Astrocyte (in vitro differentiated cells and primary cell): ENCODE measurements at regions not wholly inside any gene's neighbourhood (a gene's known extent, or its start where the extent isn't known, plus 50 kb on each side); places are given as distances from the start of the nearest gene placed in this dataset.

ENCODE experiments used
- CTCF ChIP-seq: IDR thresholded peaks from 2 replicates; pipeline ENCODE4 v1.5.1; 2011; ENCODE audit warnings: low read depth, mild to moderate bottlenecking, inconsistent platforms, low read length, moderate library complexity; ENCODE audit not compliant: insufficient read depth
- EZH2 ChIP-seq: IDR thresholded peaks from 2 replicates; pipeline ENCODE4 v1.6.1; 2012; ENCODE audit warnings: mild to moderate bottlenecking, low read length, inconsistent platforms; ENCODE audit not compliant: insufficient read depth

DNA sequence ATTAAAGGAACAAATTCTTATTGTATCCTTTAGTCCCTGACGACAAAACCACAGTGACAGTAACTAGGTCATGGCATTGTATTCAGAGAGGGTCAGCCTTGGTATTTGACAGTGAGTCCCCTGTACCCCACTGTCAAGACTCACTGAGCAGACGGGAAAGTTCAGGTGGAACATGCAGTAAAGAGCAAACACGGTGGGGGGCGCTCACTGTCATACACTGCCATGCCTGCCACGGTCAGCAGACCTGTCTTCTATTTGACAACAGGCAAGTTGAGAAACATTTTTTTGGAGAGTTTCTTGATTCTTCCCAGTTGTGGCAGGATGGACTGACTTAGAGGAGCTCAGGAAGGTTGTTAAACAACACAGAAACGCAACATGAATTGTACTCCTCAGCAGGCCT lies 681.6 kb downstream of the KCNJ18 start:
- no peak for TF ChIP-seq CTCF
- TF ChIP-seq EZH2 = no peak
